ENCODE measurements at regions not wholly inside any gene's neighbourhood (a gene's known extent, or its start where the extent isn't known, plus 50 kb on each side); places are given as distances from the start of the nearest gene placed in this dataset.
"Not testable (repeated sequence)": the region's sequence is repeated elsewhere in the genome, so short reads cannot be mapped to it uniquely, and the experiment has no call there.

- TF ChIP-seq BMI1 (IDR thresholded peaks at IDR 0.05; ENCODE audit: low read length); EP300 (IDR thresholded peaks at IDR 0.05; ENCODE audit: low read length); TAF1 (IDR thresholded peaks at IDR 0.05; ENCODE audit: control insufficient read depth, extremely low read depth, insufficient read depth, low read length, severe bottlenecking); MAX (CRISPR knock-in tag; IDR thresholded peaks at IDR 0.05); YBX1 (IDR thresholded peaks at IDR 0.05): not testable (repeated sequence)
- TF ChIP-seq TFE3 (CRISPR knock-in tag; IDR thresholded peaks at IDR 0.05), result peak; percentile 47
Observed at GRCh38 chr9:6104406-6104805, 89.0 kb upstream of the RANBP6 start.
